RPMI7951 (cell line): ENCODE measurements at regions not wholly inside any gene's neighbourhood (a gene's known extent, or its start where the extent isn't known, plus 50 kb on each side); places are given as distances from the start of the nearest gene placed in this dataset.

Source experiments
- DNase-seq: peaks from one replicate; pipeline ENCODE4 v3.0.0-alpha.2; 2012; ENCODE audit warnings: low read depth

DNA sequence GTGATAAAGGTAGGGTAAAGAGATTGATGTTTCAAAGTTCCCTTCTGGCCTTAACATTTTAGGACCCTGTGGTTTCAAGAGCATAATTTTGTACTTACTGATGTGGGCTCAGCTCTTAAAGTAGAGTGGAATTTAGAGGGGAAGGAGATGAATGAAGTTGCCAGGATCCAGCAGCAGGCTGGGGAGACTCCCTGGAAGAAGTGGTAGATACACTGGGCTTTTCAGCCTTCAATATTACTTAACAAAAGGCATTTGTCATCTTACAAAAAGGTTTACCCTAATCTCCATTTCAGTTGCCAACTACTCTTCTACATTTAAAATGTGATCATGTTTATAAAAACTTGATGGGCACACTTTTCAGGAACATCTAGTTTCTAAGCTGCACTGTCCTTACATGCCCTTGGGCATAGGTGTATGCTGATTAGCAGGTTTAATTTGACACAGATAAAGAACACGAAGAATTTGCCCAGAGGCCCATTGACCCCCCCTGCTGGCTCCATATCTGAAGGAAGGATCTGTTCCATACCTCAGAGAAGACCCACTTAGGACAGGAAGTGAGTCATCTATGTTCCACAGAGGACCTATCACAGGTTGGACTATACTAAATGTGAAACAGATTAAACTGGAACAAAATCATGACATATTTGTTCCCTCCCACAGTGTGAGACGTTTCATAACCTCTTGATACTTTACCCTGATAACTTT, 93.0 kb upstream of the LPP start:
- peak; percentile 94 for DNase-seq

DNA sequence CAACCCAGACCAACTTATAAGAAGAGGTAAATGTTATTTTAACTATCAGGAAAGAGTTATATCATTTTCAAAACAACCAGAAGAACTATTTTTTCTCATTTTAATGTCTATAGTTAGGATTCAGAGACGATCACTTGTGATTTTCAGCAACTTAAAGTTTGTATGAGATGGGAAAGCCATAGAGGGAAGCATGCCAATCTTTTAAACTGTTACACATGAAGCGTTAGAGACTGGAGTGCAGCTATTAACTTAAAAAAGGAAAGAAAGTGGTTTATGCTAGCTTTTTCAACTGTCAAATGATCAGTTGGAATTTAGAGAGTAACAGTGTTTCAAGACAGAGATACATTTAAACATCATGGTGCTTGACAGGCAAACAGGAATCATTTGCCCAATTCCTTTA, 91.7 kb upstream of the LPP start:
- no peak for DNase-seq

DNA sequence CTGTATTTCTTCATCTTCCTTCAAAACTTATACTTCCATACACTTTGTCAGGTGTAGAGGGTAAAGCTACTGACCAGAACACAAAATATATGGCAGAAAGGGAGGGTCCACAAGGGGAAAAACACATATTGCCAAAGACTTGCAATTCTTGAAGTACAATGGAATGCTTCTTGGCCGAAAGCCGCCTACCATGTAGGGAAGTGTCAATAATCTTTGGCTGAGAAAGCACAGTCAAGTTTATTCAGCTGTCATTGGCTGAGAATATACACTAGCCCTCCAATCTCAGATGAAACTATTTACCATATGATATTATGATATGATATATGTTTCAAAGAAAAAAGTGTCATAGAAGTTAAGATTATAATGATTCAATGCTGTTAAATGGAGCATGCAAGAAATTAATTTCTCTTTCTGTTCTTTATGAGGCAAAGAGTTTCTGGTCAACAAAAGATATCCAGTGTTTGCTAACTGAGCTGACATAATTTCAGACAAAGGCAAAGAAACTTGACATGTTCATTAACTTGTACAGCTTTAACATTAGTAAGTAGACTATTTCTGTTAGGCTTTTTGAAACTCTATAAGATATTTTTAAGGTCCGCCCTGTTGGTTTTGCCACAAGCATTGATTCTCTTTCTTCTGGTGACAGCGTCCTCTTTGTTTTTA, 89.0 kb upstream of the LPP start:
- DNase-seq, result no peak

GRCh38 chr3:188066141-188066540, 87.8 kb upstream of the LPP start:
- no peak for DNase-seq

- peak; percentile 81 for DNase-seq
Observed at GRCh38 chr3:188067932-188068331, 86.0 kb upstream of the LPP start.

DNA sequence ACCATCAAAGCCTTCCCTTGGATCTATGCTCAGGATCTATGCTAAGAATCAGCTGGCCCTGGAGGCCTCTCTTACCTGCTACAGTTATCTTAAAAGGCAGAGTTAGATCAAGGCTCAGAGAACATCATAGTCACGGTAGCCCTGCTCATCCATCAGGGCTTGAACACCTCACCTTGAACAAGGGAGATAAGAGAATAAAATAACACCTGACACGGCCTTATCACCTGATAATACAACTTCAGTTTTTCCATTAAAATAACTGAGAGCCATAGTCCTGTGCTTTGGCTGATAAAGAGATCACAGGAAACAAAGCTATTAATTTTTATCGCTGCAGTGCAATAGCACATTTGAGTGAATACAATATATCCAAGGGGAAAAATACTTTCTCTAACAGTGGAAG, 85.6 kb upstream of the LPP start:
- no peak for DNase-seq

DNA sequence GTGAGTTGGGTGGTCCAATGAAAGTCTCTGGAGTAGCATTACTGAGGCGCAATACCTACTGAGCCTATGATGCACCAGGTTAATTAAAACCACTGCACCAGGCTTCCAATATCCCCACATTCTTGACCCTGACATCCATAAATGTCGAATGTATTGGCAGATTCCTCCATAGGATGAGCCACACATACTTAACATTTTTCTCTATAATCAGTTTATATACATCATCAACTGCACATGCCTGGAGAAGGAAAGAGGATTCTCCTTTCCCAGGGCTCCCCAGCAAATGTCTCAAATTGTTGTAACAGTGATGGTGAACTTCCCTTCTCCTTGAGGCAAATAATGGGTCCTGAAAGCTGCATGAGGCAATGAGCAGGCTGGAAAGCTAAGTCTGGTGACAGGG, 82.3 kb upstream of the LPP start:
- DNase-seq, result no peak

- no peak for DNase-seq
Observed at GRCh38 chr3:188076176-188076575, 77.8 kb upstream of the LPP start.

DNA sequence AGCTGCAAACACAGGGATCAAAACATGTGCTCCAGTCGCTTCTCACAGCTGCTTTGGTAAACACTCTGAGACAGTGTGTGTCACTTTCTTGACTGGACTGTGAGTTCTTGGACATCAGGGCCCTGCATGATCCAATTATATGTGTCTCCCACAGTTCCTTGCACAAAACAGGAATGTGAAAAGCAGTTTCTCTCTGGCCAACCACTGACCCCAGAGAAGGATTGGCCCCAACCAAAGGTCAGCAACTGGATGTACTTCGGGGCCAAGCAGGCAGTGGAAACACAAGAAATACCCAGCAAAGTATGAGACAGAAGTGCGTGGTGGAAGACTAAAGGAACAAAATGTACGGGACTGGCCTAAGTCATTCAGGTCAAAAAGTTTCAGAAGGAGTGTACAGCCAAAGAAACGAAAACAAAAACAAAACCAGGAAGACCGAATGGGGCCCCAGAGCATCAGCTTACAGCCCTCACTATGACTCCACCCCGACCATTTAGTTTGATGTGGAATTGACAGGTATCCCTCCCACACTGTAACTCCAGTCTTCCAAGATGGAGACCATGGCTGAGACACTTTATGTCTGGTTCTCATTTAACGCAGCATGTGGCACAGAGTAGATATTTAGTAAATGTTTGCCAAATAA, 76.7 kb upstream of the LPP start:
- no peak for DNase-seq

DNA sequence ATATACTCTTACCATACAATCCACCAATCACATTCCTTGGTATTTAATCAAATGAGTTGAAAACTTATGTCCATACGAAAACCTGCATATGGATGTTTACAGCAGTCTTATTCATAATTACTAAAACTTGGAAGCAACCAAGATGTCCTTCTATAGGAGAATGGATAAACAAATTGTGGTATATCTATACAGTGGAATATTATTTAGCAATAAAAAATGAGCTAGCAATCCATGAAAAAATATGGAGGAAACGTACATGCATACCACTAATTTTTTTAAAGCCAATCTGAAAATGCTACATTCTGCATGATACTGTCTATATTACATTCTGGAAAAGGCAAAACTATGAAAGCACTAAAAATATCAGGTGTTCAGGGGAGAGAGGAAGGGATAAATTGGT, 73.9 kb upstream of the LPP start:
- DNase-seq, result no peak

GRCh38 chr3:188082031-188082430, 71.9 kb upstream of the LPP start:
- peak; percentile 28 for DNase-seq

GRCh38 chr3:188082450-188082849, 71.5 kb upstream of the LPP start:
- DNase-seq, result no peak

GRCh38 chr3:188083011-188083410, 70.9 kb upstream of the LPP start:
- no peak for DNase-seq

- no peak for DNase-seq
Observed at GRCh38 chr3:188084752-188085583, 69.0 kb upstream of the LPP start.

DNA sequence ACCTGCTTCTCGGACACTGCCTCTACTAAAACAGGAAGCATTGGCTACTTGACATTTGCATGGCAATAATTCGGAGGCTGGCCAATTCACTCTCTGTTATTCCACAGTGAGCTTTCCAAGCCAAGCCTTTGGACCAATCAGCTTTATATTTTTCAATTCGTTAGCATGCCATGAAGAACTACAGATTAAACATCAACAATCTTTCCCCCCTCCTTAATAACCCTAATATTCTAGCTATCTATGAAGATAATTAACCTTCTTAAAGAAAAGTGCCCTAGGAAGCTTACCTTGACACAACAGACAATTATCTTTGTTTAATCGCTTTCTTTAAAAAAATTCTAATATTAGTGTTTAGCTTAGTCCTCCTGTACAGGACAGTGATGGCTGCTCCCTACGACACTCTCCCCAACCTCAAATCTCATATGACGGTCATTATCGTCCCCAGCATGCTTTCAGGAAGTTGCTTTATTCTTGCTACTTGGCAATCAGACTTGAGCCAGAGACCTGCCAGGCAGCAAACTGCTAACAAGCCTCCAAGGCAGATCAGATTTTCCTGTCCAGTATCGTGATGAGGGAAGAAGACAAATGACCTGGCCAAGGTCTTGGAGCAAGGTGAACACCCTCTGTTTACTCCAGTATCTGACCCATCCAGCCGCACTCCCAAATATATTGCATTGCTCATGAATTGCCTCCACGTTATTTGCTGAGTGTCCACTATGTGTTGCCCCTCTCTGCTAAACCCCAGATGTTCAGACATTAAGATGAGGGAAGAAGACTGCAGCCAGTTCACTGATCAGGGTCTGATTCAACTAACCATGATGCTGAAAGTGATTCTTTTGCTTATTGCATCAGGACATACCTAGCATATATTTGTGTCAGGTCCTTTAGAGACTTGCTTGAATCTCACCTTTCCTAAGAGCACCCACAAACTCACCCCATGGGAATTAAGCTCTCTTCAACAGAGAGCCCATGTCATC, 68.1 kb upstream of the LPP start:
- DNase-seq, result no peak

DNA sequence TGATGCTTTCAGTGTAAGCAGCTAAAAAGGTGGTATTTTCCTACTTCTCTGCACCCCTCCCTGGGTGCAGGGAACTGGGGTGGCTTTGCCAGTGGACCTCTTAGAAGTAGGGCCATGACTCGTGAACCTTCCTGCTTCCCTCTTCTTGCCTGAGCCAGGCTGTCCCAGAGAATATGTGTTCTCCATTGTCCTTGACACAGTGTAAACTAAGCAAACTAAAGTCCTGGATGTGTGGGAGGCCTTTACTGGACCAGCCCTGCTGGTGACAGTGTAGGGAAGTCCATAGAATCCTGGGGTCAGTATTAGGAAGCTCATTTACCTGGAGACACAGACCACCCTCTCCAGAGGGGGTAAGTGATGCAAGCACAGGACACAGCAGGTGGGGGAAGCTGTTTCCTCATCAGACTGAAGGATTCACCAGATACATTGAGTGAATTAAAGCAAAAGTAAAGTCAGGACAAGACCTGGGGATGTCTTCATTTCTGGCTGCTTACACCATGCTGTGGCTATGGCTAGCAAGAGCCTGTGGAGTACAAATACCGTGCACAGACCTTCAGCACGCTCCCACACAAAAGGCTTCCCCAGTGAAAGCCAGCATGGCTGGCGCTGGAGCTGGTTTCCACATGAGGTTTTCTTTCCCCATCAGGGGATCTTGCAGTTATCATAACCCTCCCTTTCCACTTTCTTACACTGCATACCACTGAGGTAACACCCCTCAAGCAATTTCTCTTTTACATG, 64.8 kb upstream of the LPP start:
- DNase-seq, result no peak

GRCh38 chr3:188090620-188091309, 63.2 kb upstream of the LPP start:
- DNase-seq, result no peak

- DNase-seq, result no peak
Observed at GRCh38 chr3:188091746-188092145, 62.2 kb upstream of the LPP start.

DNA sequence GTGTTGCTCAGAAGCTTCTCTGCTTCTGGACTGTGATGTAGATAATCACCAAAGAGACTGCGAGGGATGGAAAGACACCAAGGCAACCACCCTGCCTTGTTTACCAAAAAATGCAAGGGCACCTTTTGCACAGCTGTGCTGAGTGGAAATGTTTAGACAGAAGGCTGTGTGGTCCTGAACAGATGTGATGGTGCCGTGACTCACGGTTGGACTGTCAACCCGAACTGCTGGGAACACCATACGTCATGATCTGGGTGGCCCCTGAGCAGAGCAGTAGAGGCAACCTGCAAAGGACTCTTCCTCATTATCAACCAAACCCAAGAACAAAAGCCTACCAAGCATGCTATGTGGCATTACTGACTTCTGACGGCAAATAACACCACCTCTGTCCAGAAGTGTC, 61.3 kb upstream of the LPP start:
- DNase-seq, result peak; percentile 46

- DNase-seq, result no peak
Observed at GRCh38 chr3:188095431-188095830, 58.5 kb upstream of the LPP start.
